ENCODE measurements at regions not wholly inside any gene's neighbourhood (a gene's known extent, or its start where the extent isn't known, plus 50 kb on each side); places are given as distances from the start of the nearest gene placed in this dataset.

- peak; percentile 97 for DNase-seq
- TF ChIP-seq, protein P1, sequence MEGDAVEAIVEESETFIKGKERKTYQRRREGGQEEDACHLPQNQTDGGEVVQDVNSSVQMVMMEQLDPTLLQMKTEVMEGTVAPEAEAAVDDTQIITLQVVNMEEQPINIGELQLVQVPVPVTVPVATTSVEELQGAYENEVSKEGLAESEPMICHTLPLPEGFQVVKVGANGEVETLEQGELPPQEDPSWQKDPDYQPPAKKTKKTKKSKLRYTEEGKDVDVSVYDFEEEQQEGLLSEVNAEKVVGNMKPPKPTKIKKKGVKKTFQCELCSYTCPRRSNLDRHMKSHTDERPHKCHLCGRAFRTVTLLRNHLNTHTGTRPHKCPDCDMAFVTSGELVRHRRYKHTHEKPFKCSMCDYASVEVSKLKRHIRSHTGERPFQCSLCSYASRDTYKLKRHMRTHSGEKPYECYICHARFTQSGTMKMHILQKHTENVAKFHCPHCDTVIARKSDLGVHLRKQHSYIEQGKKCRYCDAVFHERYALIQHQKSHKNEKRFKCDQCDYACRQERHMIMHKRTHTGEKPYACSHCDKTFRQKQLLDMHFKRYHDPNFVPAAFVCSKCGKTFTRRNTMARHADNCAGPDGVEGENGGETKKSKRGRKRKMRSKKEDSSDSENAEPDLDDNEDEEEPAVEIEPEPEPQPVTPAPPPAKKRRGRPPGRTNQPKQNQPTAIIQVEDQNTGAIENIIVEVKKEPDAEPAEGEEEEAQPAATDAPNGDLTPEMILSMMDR (conservative IDR thresholded peaks at IDR 0.05): no peak
- Histone ChIP-seq H3K36me3 (ENCODE audit: control insufficient read depth, insufficient read depth, low read length) (no peaks in the 10 kb centered on the region), H3K4me3 (ENCODE audit: low read length) (peak overlapping the region; percentile 97), H3K27me3 (ENCODE audit: control insufficient read depth, insufficient read depth, low read length, poor library complexity, severe bottlenecking) (no peaks in the 10 kb centered on the region), H3K9ac (ENCODE audit: extremely low read depth, low read length, poor library complexity, severe bottlenecking) (peak overlapping the region; percentile 65), H3K4me1 (ENCODE audit: control insufficient read depth, insufficient read depth, low read length) (peaks cover 5% of the 10 kb centered on the region), H3K9me3 (ENCODE audit: control insufficient read depth, low read length) (no peaks in the 10 kb centered on the region), H3K27ac (ENCODE audit: low read depth, low read length) (peak overlapping the region; percentile 55)
- Mint-ChIP-seq H3K36me3 (ENCODE audit: low read depth) (no peaks in the 10 kb centered on the region), H3K27ac (peak overlapping the region; percentile 87), H3K4me3 (peak overlapping the region; percentile 82), H3K4me1 (peaks cover 19% of the 10 kb centered on the region), H3K9me3 (no peaks in the 10 kb centered on the region), H3K27me3 (ENCODE audit: insufficient read depth) (peaks cover 2% of the 10 kb centered on the region)
- 13 to 16% methylated on average over 23 to 29 of the region's 29 CpGs for WGBS, 2 experiments (ENCODE audit: insufficient coverage in 1 of 2, insufficient read length in 1 of 2)
Measured at GRCh38 chr20:41692479-41693135, 74.4 kb upstream of the CHD6 start.

GRCh38 chr20:41691443-41691842 is 73.3 kb upstream of the CHD6 start:
- no peak for DNase-seq
- WGBS, 2 experiments (ENCODE audit: insufficient coverage in 1 of 2, insufficient read length in 1 of 2): 88 to 100% methylated on average over 1 to 2 of the region's 2 CpGs
- Histone ChIP-seq H3K4me1 (ENCODE audit: control insufficient read depth, insufficient read depth, low read length) (peaks cover 5% of the 10 kb centered on the region), H3K27ac (ENCODE audit: low read depth, low read length) (no peak overlapping the region), H3K27me3 (ENCODE audit: control insufficient read depth, insufficient read depth, low read length, poor library complexity, severe bottlenecking) (no peaks in the 10 kb centered on the region), H3K36me3 (ENCODE audit: control insufficient read depth, insufficient read depth, low read length) (no peaks in the 10 kb centered on the region), H3K4me3 (ENCODE audit: low read length) (no peak overlapping the region), H3K9me3 (ENCODE audit: control insufficient read depth, low read length) (no peaks in the 10 kb centered on the region), H3K9ac (ENCODE audit: extremely low read depth, low read length, poor library complexity, severe bottlenecking) (no peak overlapping the region)
- no peaks in the 10 kb centered on the region for H3K9me3 Mint-ChIP-seq
- H3K27me3 Mint-ChIP-seq (ENCODE audit: insufficient read depth): peaks cover 2% of the 10 kb centered on the region
- no peak overlapping the region for H3K27ac Mint-ChIP-seq
- H3K36me3 Mint-ChIP-seq (ENCODE audit: low read depth): no peaks in the 10 kb centered on the region
- TF ChIP-seq, protein P1 (conservative IDR thresholded peaks at IDR 0.05): no peak
- peaks cover 18% of the 10 kb centered on the region for H3K4me1 Mint-ChIP-seq
- H3K4me3 Mint-ChIP-seq: no peak overlapping the region

DNA sequence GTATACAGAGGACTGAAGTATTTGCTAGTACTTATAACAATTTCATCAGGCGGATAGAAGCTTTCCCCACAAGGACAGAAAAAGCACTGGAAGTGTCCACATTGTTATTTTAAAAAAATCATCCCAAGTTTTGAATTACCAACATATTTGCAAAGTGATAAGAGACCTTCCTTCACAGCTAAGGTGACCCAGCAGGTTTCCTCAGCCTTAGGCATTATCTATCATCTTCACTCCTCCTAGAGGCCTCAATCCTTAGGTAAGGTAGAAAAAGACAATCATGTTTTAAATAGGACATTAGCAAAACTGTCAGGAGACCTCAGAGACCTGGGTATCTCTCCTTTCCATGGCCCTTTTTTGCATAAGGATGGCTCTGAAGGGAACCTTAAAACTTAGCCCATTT is 72.5 kb upstream of the CHD6 start:
- TF ChIP-seq, protein P1 (conservative IDR thresholded peaks at IDR 0.05): peak; percentile 10
- H3K27me3 ChIP-seq (ENCODE audit: control insufficient read depth, insufficient read depth, low read length, poor library complexity, severe bottlenecking): no peaks in the 10 kb centered on the region
- no peak overlapping the region for H3K27ac Mint-ChIP-seq
- H3K4me1 ChIP-seq (ENCODE audit: control insufficient read depth, insufficient read depth, low read length): peaks cover 5% of the 10 kb centered on the region
- no peaks in the 10 kb centered on the region for H3K36me3 ChIP-seq (ENCODE audit: control insufficient read depth, insufficient read depth, low read length)
- no peaks in the 10 kb centered on the region for H3K9me3 ChIP-seq (ENCODE audit: control insufficient read depth, low read length)
- H3K27ac ChIP-seq (ENCODE audit: low read depth, low read length): no peak overlapping the region
- no peak overlapping the region for H3K9ac ChIP-seq (ENCODE audit: extremely low read depth, low read length, poor library complexity, severe bottlenecking)
- H3K4me1 Mint-ChIP-seq: peaks cover 18% of the 10 kb centered on the region
- H3K36me3 Mint-ChIP-seq (ENCODE audit: low read depth): no peaks in the 10 kb centered on the region
- no peak overlapping the region for H3K4me3 ChIP-seq (ENCODE audit: low read length)
- DNase-seq: no peak
- no peaks in the 10 kb centered on the region for H3K27me3 Mint-ChIP-seq (ENCODE audit: insufficient read depth)
- no peak overlapping the region for H3K4me3 Mint-ChIP-seq
- H3K9me3 Mint-ChIP-seq: no peaks in the 10 kb centered on the region
- WGBS, 2 experiments (ENCODE audit: insufficient coverage in 1 of 2, insufficient read length in 1 of 2): 71 to 100% methylated on average over 1 of the region's 1 CpG

All from endodermal cell (in vitro differentiated cells).